HT1080 (cell line): ENCODE measurements at regions not wholly inside any gene's neighbourhood (a gene's known extent, or its start where the extent isn't known, plus 50 kb on each side); places are given as distances from the start of the nearest gene placed in this dataset.

Experiments used
- DNase-seq: peaks from one replicate; pipeline ENCODE4 v3.0.0-alpha.2; 2015; ENCODE audit warnings: low read depth

GRCh38 chr15:37253877-37254276 is 153.5 kb upstream of the MEIS2 start:
- no peak for DNase-seq

- no peak for DNase-seq
Measured at GRCh38 chr15:37260255-37260654, 159.9 kb upstream of the MEIS2 start.

- no peak for DNase-seq
Measured at GRCh38 chr15:37261685-37262084, 161.3 kb upstream of the MEIS2 start.

DNA sequence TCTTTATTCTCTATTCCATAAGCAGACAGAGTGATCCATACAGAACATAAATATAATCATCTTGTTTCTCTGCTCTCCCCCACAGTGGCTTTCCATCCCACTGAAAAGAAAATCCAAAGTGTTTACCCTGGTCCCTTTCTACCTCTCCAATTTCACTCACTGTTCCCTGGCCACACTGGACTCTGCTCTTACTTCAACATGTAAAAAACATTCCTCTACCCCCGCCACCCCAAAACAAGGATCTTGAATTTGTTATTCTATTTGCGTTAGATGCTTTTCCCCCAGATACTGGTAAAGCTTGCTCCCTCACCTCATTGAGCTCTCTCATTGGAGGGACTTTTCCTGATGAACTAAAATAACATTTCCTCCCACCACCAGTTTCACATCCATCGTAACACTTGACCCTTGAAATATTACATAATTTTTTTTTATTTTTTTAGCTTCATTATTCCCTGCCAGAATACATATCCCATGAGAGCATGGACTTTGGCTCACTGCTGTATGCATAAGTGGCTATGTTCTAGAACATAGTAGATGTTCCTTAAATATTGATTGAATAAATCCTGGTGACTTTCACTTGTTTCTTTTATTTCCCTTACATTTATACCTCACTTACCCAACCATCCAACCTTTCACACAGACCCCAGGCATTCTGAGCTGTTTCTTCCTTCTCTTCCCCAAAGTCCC is 162.7 kb upstream of the MEIS2 start:
- DNase-seq: no peak

- peak; percentile 34 for DNase-seq
Measured at GRCh38 chr15:37289109-37289765, 188.9 kb upstream of the MEIS2 start.

- DNase-seq: no peak
Measured at GRCh38 chr15:37291920-37292319, 191.6 kb upstream of the MEIS2 start.

DNA sequence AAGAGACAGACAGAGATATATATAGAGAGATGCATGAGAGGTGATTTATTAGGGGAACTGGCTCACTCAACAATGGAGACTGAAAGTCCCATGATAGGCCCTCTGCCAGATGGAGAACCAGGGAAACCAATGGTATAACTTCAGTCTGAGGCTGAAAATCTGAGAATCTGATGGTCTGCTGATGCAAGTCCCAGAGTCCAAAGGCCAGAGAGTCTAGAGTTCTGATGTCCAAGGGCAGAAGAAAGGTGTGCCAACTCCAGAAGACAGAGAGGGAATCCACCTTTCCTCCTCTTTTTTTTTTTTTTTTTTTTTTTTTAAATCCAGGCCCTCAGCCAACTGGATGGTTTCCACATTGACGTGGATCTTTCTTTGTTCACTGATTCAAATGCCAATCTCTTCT is 197.9 kb upstream of the MEIS2 start:
- DNase-seq: no peak

DNA sequence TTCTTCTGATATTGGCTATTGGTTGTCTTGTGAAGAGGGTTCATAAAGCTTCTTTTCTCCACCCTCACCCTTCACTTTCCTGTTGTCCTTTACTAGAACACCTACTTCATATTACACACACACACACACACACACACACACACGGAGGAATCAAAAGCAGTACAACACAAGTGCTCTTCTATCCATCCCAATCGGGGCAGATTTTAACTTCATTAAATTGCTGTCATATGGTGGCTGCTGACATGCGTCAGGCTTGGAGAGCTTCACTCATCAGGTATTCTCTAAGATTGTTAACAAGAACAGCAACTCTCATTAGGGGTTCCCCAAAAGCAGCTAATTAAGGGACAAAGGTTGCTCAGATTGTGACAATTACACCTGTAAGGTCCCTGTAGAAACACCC is 239.1 kb upstream of the MEIS2 start:
- DNase-seq: no peak

DNA sequence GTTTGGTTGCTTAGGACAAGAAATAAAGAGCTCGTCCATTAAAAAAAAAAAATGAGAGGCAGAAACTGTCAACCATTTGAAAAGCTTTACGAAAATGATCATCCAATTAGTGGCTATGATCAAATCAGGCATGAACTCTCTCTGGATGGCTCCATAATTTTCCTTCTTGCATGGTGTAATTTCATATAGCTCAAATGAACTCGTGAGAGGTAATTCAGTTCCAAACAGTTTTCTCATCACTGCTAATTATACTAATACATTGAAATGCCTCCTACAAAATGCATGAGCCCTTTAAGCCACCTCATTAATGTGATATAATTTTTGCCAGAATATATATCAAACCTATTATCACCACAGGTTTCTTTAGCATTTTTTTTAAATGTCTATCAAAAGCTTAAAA is 239.5 kb upstream of the MEIS2 start:
- DNase-seq: no peak

- no peak for DNase-seq
Measured at GRCh38 chr15:37340438-37340837, 240.1 kb upstream of the MEIS2 start.

DNA sequence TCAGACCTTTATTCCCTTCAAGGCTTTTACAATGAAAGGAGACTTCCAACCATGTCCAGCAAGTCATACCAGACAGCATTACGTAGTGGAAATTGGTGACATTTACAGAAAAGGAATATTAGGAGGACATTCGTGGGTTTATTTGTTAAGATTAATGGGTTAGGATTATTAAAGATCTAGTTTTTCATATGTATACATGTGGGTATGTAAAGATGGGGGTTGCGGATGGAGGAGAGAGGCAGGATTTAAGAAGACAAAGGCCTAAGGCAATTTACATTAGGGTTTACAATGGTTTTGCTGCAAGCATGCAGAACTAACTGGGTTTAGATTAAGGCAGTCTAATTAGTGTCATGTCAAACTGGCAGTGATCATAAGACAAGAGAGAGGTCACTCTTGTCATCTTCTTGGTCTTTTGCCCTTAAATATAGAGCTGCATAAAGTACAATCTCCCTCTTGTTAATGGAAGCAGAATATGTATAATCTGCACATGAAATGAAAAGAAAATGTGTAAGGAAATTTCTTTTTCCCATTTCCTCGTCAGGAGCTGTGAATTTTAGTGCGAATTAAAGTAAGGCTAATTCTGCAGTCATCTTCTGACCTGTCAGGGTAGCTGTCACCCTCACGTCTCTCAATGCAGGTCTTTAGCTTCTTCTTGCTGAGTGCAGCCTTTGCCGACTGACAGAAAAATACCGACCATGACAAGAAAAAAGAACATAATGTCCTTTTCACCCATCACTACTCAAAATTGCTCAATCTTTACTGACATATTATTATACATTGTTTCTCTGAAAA is 258.9 kb upstream of the MEIS2 start:
- DNase-seq: no peak

DNA sequence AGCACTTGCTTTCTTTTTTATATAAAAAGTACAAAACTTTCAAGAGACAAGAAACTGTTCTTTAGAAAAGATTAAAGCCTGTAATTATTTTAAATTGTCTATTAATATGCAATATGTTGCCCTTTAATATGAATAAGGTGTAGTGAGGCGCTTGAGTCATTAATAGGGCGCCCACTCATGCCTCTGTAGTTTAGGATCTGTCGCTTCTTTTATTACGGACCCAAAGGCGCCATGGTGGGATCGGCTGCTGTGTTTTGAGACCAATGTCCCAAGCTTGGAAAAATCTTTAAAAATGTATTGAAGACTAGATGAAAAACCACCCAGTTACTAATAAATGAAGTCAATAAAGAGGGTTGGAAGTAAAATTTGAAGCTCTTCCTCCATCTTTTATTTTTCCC is 259.5 kb upstream of the MEIS2 start:
- DNase-seq: no peak

- no peak for DNase-seq
Measured at GRCh38 chr15:37360724-37361123, 260.4 kb upstream of the MEIS2 start.

DNA sequence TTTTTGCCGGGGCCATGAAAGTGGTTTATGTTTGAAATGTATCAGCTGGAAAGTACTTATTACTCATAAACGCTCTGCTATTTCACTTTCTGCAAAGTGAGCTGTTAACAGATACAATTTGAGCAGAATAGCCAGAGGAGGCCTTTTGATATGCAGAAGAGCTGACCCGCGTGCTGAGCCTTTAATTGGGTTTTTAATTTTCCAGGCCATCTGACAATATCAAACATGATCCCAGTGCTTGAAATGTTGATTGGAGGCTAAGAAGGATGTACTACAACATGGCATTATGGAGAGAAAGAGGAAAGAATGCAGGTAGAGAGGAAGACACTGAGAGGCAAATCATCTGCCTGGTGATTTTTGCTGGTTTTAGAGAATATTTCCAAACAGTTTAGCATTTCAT is 261.3 kb upstream of the MEIS2 start:
- no peak for DNase-seq

DNA sequence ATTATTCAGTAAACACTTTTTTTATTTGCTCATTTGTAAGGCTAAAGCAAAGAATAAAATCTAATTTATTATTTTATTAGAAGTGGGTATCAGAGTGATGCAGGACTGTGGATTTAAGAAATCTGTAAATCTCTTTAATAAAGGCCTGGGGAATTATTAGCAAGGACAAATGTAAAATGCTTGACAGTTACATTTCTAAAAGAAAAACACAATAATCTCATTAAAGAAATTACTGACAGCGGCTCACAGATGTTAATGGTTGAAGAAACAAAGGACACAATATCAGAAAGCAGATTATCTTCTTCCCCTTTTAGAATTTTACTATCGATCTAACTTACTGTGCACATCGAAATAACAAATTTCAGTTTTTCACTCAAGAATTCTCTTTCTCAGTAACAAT is 262.1 kb upstream of the MEIS2 start:
- DNase-seq: no peak

- no peak for DNase-seq
Measured at GRCh38 chr15:37368961-37369360, 268.6 kb upstream of the MEIS2 start.

GRCh38 chr15:37370941-37371340 is 270.6 kb upstream of the MEIS2 start:
- no peak for DNase-seq

DNA sequence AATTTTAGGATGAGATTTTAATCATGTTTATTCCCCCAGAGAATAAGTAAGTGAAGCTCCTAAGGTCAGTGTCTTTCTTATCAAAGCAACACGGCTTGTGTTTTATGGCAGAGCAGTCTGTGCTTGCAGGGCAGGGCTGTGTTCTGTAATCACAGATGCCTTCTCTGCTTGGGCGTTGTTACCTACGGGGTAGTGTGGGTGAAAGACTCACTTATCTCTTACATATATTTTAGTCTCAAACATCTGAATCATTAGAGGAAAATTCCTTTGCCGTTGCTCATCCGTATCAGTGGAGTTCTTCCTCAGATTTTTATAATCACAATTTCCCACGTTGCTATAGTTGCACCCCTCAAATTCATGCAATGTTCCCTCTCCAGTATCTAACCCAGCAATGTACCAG is 271.7 kb upstream of the MEIS2 start:
- DNase-seq: peak; percentile 1

DNA sequence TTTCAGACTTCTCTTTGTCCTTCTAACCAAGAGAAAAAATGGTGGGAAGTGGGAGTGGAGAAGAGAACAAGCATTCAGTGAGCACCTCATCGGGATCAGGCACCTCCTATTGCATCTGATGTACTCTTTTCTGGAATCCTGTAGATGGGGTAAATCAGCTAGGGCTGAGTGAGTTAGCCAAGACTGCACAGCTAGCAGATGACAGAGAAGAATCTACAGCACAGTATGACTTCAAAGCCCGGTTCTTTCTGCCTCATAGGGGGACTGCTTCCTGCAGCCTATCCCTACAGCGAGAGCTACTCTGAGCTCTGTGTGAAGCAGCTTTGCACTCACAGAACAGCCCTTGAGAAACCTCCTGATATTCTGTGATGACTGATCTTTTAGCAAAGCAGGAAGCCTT is 275.2 kb upstream of the MEIS2 start:
- DNase-seq: no peak

GRCh38 chr15:37377428-37377827 is 277.1 kb upstream of the MEIS2 start:
- DNase-seq: no peak

DNA sequence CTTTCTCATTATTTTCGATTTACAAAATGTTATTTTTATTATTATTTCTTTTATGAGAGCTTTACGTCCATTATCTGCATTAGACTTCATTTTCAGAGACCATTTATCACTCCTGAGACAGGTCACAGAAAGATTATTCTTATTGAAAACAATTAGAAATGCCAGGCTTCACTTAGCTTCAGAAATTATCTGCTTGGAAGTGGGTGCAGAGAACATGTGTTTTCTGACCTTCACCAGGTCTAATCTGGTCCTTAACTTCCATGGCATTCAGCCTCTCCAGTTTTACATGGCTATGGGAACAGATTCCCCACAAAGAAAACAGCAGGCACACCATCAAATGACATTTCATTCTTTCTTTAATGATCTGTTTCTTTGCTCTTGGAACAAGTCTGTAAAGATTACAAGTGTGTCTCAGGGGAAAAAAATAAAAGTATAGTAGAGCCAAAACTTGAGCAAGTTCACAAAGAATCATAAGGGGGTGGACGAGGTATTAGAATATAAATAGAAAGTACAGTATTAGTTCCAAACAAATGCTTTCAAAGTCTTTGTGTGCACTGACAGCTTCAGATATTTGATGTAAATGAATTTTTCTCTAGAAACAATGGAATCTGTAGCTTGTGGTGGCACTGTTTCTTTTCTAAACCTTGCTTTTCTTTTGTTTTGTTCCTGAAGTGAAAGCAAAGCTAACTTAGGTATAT is 294.2 kb upstream of the MEIS2 start:
- DNase-seq: no peak

GRCh38 chr15:37395100-37395468 is 294.7 kb upstream of the MEIS2 start:
- DNase-seq: no peak
